Stimulated activated CD4-positive, alpha-beta T cell treated with anti-CD3 and anti-CD28 coated beads, Interleukin-15, amount 100 ng/mL, for 1 hour (primary cell): ENCODE measurements at regions not wholly inside any gene's neighbourhood (a gene's known extent, or its start where the extent isn't known, plus 50 kb on each side); places are given as distances from the start of the nearest gene placed in this dataset.
"Not testable (repeated sequence)": the region's sequence is repeated elsewhere in the genome, so short reads cannot be mapped to it uniquely, and the experiment has no call there.

ENCODE experiments used
- DNase-seq, 2 donors: peaks; one replicate each; pipeline ENCODE4 v3.0.0-alpha.2; 2020; ENCODE audit warnings: low read depth in 1 of 2, low spot score in 1 of 2

GRCh38 chr2:8545695-8546611, 135.9 kb upstream of the ID2 start:
- no peak for DNase-seq

GRCh38 chr2:8546612-8547283, 135.1 kb upstream of the ID2 start:
- no peak for DNase-seq

GRCh38 chr2:8547284-8548064, 134.4 kb upstream of the ID2 start:
- DNase-seq = no peak

GRCh38 chr2:8548065-8548618, 133.7 kb upstream of the ID2 start:
- no peak for DNase-seq

- DNase-seq = no peak
These were observed 133.2 kb upstream of the ID2 start for GRCh38 chr2:8548619-8549150.

- no peak for DNase-seq
These were observed 132.5 kb upstream of the ID2 start for GRCh38 chr2:8549273-8549922.

GRCh38 chr2:8549942-8550341, 131.9 kb upstream of the ID2 start:
- DNase-seq = no peak

- no peak for DNase-seq
These were observed 131.4 kb upstream of the ID2 start for GRCh38 chr2:8550481-8550880.

- DNase-seq = no peak
These were observed 130.8 kb upstream of the ID2 start for GRCh38 chr2:8550937-8551621.

- DNase-seq = no peak
These were observed 130.2 kb upstream of the ID2 start for GRCh38 chr2:8551622-8552074.

- DNase-seq = no peak
These were observed 129.5 kb upstream of the ID2 start for GRCh38 chr2:8552293-8552801.

- no peak for DNase-seq
These were observed 128.2 kb upstream of the ID2 start for GRCh38 chr2:8553643-8554042.

GRCh38 chr2:8554296-8554806, 127.5 kb upstream of the ID2 start:
- DNase-seq = no peak

- DNase-seq = no peak
These were observed 126.3 kb upstream of the ID2 start for GRCh38 chr2:8555543-8555942.

GRCh38 chr2:8558096-8558495, 123.8 kb upstream of the ID2 start:
- DNase-seq = no peak

GRCh38 chr2:8558956-8559355, 122.9 kb upstream of the ID2 start:
- no peak for DNase-seq

- no peak for DNase-seq
These were observed 122.1 kb upstream of the ID2 start for GRCh38 chr2:8559805-8560204.

GRCh38 chr2:8561692-8562091, 120.2 kb upstream of the ID2 start:
- not testable (repeated sequence) for DNase-seq

- no peak for DNase-seq
These were observed 117.9 kb upstream of the ID2 start for GRCh38 chr2:8563814-8564474.
